ENCODE measurements at regions not wholly inside any gene's neighbourhood (a gene's known extent, or its start where the extent isn't known, plus 50 kb on each side); places are given as distances from the start of the nearest gene placed in this dataset.

DNA sequence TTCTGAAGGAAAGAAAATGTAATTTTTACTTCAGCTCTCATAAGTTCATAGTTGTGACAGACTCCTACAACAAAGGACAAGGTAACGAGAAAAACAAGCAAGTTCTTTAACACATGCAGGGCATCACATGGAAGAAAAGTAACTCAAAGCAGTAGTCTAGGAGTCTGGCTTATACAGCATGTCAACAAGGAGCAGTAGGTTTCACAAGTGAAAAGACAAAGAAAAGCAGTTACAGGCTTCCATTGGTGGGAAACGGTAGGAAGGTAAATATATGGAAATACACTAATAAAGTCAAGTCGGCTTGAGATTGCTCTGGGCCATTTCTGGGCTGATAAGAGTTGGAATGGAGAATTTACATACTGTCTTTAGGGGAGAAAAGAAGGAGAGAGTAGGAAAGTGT, 228.4 kb upstream of the ZFP42 start:
- TF ChIP-seq, protein P1, sequence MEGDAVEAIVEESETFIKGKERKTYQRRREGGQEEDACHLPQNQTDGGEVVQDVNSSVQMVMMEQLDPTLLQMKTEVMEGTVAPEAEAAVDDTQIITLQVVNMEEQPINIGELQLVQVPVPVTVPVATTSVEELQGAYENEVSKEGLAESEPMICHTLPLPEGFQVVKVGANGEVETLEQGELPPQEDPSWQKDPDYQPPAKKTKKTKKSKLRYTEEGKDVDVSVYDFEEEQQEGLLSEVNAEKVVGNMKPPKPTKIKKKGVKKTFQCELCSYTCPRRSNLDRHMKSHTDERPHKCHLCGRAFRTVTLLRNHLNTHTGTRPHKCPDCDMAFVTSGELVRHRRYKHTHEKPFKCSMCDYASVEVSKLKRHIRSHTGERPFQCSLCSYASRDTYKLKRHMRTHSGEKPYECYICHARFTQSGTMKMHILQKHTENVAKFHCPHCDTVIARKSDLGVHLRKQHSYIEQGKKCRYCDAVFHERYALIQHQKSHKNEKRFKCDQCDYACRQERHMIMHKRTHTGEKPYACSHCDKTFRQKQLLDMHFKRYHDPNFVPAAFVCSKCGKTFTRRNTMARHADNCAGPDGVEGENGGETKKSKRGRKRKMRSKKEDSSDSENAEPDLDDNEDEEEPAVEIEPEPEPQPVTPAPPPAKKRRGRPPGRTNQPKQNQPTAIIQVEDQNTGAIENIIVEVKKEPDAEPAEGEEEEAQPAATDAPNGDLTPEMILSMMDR (optimal IDR thresholded peaks at IDR 0.05 in 1 of 3, IDR thresholded peaks at IDR 0.05 in 1 of 3, conservative IDR thresholded peaks at IDR 0.05 in 1 of 3; ENCODE audit: extremely low read depth in 1 of 3, insufficient read depth in 2 of 3, low read length in 3 of 3), result no peak
- no peak for TF ChIP-seq EZH2 (IDR thresholded peaks at IDR 0.05; ENCODE audit: low read length)
- dilution Hi-C loops (cut with MboI; ENCODE audit: extremely low pct_ligation_motif_present, low sequenced_read_pairs), result no loop called here
- H3K9ac ChIP-seq (ENCODE audit: control insufficient read depth, extremely low read depth, insufficient read depth, low read length), result no peak overlapping the region
- FAIRE-seq, result no peak
- no peaks in the 10 kb centered on the region for H3K9me3 ChIP-seq (ENCODE audit: control insufficient read depth, low read depth, low read length)
- H3K4me1 ChIP-seq (ENCODE audit: control insufficient read depth, extremely low read depth, insufficient read depth, low read length), result no peaks in the 10 kb centered on the region
- H2AFZ ChIP-seq (ENCODE audit: control insufficient read depth, low read length), result no peak overlapping the region
- H4K20me1 ChIP-seq (ENCODE audit: control insufficient read depth, extremely low read depth, insufficient read depth, low read length), result no peaks in the 10 kb centered on the region
- H3K4me3 ChIP-seq (ENCODE audit: control insufficient read depth in 2 of 3, extremely low read depth in 1 of 3, insufficient read depth in 2 of 3, low read depth in 1 of 3, low read length in 3 of 3), result no peak overlapping the region
- H3K4me2 ChIP-seq (ENCODE audit: control insufficient read depth, extremely low read depth, insufficient read depth, low read depth, low read length), result no peak overlapping the region
- no peaks in the 10 kb centered on the region for H3K27me3 ChIP-seq (ENCODE audit: control insufficient read depth, extremely low read depth, insufficient read depth, low read length)
- no peak for DNase-seq (ENCODE audit: low read depth, low spot score)
- no peaks in the 10 kb centered on the region for H3K9me1 ChIP-seq (ENCODE audit: control insufficient read depth, extremely low read depth, insufficient read depth, low read length)
- no peaks in the 10 kb centered on the region for H3K36me3 ChIP-seq (ENCODE audit: control insufficient read depth in 2 of 2, extremely low read depth in 1 of 2, insufficient read depth in 2 of 2, low read length in 2 of 2)
- H3K27ac ChIP-seq (ENCODE audit: control insufficient read depth, insufficient read depth, low read length), result no peak overlapping the region
- H3K79me2 ChIP-seq (ENCODE audit: control insufficient read depth, insufficient read depth, low read length), result no peaks in the 10 kb centered on the region

DNA sequence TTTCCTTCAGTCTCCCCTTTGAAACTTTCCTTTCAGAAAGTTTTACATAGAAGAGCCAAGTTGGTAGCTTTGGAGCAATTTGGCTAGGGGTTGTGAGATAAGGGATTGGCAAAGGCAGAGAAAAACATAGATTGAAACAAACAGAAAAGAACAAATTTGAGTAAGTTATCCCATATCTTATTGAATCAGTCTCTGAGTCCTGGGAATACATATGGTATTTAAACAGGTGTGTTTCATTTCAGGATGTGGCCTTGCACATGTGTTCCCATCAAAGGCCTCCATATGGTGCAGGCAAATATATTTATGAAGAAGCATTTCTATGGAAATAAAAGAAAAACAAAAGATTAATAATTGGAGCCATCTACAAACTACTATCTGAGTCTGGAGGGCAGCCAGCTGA, 227.9 kb upstream of the ZFP42 start:
- no peaks in the 10 kb centered on the region for H3K9me1 ChIP-seq (ENCODE audit: control insufficient read depth, extremely low read depth, insufficient read depth, low read length)
- H3K4me1 ChIP-seq (ENCODE audit: control insufficient read depth, extremely low read depth, insufficient read depth, low read length), result no peaks in the 10 kb centered on the region
- no peaks in the 10 kb centered on the region for H3K36me3 ChIP-seq (ENCODE audit: control insufficient read depth in 2 of 2, extremely low read depth in 1 of 2, insufficient read depth in 2 of 2, low read length in 2 of 2)
- no peak for TF ChIP-seq EZH2 (IDR thresholded peaks at IDR 0.05; ENCODE audit: low read length)
- TF ChIP-seq, protein P1 (optimal IDR thresholded peaks at IDR 0.05 in 1 of 3, IDR thresholded peaks at IDR 0.05 in 1 of 3, conservative IDR thresholded peaks at IDR 0.05 in 1 of 3; ENCODE audit: extremely low read depth in 1 of 3, insufficient read depth in 2 of 3, low read length in 3 of 3), result no peak
- dilution Hi-C loops (cut with MboI; ENCODE audit: extremely low pct_ligation_motif_present, low sequenced_read_pairs), result no loop called here
- H3K4me2 ChIP-seq (ENCODE audit: control insufficient read depth, extremely low read depth, insufficient read depth, low read depth, low read length), result no peak overlapping the region
- H3K9me3 ChIP-seq (ENCODE audit: control insufficient read depth, low read depth, low read length), result no peaks in the 10 kb centered on the region
- H3K27ac ChIP-seq (ENCODE audit: control insufficient read depth, insufficient read depth, low read length), result no peak overlapping the region
- no peaks in the 10 kb centered on the region for H3K79me2 ChIP-seq (ENCODE audit: control insufficient read depth, insufficient read depth, low read length)
- no peak overlapping the region for H3K4me3 ChIP-seq (ENCODE audit: control insufficient read depth in 2 of 3, extremely low read depth in 1 of 3, insufficient read depth in 2 of 3, low read depth in 1 of 3, low read length in 3 of 3)
- H4K20me1 ChIP-seq (ENCODE audit: control insufficient read depth, extremely low read depth, insufficient read depth, low read length), result no peaks in the 10 kb centered on the region
- no peak for FAIRE-seq
- no peak overlapping the region for H2AFZ ChIP-seq (ENCODE audit: control insufficient read depth, low read length)
- DNase-seq (ENCODE audit: low read depth, low spot score), result no peak
- H3K27me3 ChIP-seq (ENCODE audit: control insufficient read depth, extremely low read depth, insufficient read depth, low read length), result no peaks in the 10 kb centered on the region
- no peak overlapping the region for H3K9ac ChIP-seq (ENCODE audit: control insufficient read depth, extremely low read depth, insufficient read depth, low read length)
